ENCODE measurements at regions not wholly inside any gene's neighbourhood (a gene's known extent, or its start where the extent isn't known, plus 50 kb on each side); places are given as distances from the start of the nearest gene placed in this dataset.

DNA sequence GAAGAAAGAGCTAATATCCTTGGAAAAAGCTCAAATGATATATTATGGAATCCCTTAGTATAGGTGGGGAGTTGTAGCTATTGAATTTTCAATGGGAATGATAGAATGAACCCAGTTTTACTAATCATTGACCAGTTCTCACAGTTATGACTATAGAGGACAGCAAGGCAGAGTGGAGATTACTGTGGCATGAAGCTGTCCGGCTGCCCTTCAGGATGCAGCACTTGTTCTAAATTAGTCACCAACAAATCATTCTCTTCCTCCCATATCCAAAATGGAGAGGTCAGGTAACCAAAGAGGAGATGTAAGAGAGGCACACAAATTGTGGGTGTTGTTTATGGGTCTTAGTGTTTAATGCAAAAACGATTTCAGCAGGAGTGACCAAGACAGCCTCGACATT lies 1490.0 kb upstream of the MIR17HG start:
- no peak for DNase-seq

DNA sequence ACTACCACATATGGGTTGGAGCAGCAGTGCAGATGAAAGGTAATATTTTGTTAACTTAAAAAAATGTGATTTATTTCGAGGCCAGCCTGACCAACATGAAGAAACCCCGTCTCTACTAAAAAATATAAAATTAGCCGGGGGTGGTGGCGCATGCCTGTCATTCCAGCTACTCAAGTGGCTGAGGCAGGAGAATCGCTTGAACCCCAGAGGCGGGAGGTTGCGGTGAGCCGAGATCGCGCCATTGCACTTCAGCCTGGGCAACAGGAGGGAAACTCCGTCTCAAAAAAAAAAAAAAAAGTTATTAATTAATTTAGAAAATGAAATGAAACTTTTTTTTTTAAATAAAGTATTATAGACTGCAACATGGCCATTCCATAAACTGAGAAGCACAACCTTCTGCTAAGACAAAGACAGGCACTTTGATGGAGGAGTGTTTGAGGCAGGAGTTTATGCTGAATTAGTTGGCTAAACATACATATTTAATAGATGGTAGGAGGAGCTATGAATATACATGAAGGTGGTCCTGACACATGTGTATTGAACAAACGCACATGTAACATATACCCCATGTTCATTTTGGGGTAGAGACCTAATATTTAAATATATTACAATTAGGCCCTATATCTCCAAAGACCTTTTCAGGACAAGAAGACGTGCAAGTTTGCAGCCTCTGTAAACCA lies 1485.3 kb upstream of the MIR17HG start:
- DNase-seq = no peak

DNA sequence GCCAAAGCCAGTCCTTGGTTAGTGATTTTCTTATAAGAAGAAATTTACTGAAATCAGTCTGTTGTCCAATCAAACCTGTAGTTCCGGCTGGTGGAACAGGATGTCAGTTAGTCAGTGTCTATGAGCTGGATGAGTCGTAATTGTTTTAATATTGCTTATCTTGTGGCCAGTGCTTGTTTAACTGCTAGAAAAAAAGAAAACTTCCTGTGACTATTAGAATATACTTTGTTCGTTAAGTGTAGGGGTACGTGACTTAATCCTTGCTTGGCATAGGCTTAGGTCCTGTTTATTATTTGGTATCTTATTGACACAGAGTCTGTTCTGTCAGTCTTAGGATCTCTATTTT lies 1484.8 kb upstream of the MIR17HG start:
- DNase-seq = no peak

DNA sequence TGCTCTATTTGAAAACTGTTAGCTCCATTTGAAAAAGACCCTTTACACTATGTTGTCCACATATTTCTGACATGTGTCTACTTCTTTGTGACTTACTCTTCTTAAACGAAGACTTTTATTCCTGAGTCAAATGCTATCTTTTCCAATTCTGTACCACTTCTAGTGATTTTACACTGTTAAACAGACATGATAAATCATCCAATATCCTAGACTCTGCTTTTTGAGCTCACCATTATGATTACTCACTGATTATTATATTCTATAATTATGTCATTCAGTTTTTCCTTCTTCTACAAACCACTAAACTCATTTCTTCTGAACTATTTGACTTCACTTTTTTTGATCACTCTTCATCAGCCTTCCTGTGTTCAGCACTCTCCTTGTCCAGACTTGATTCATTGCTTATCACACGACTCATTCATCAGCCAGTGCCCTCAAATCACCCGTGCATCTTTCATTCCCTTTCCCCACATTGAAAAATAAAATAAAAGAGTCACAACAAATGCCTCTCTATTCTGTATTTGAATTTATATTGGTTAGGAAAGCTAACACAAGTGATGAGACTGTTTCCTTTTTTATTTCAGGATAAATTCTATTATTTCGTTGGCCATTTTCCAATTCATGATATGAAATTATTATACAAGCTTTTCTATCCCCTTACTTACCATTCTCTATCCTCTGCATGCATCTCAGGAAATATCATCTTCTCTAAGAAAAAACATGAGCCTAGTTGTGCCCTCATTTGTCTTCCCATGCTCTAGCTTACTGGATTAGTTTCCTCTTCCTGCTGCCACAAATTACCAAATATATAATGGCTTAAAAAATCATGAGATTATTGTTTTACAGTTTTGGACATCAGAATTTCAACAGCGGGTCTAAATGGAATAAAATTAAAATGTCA lies 1482.1 kb upstream of the MIR17HG start:
- DNase-seq = no peak

DNA sequence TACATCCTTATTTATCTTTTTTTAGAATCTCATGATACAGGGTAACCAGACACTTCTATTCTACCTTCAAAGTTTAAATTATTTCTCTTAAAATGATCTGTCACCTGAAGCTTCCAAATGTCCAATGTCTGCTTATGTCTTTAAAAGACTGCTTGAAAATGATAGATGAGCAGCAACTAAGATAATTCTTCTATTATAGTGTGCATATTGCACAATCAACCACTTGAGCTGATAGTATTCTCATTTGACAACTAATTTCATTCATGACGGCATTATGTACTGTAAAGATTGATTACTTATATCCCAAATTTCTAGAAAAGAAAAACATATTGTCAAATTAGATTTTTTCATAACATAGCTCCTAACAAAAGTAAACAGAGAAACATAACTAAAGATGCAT lies 1478.2 kb upstream of the MIR17HG start:
- no peak for DNase-seq

DNA sequence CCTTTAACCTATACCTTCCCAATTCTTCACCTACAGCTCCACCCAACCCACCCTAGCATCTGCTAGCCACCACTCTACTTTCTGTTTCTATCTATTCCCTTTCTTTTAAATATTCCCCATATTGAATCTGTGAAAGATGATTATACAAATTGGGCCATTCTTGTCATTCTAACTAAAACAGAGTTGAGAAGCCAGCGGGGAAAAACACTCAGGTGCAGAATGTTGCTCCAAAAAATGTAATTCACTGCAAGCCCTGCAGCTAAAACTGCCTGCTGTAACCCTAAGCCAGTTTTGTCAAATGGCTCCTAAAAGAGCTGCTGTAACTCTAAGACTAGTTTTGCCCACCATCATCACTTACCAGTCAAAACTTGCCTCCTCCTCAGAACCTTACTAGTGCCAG lies 1468.6 kb upstream of the MIR17HG start:
- DNase-seq = no peak

DNA sequence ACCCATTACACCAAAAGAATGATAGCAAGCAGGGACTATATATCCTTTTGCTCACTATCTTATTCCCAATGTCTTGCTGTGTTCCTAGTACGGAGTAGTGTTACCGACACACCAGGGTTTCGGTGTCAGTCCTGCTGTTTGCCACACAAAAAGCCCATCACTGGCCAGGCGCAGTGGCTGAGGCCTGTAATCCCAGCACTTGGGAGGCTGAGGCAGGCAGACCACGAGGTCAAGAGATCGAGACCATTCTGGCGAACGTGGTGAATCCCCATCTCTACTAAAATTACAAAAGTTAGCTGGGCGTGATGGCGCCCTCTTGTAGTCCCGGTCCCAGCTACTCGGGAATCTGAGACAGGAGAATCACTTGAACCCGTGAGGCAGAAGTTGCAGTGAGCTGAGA lies 1467.3 kb upstream of the MIR17HG start:
- DNase-seq = no peak

DNA sequence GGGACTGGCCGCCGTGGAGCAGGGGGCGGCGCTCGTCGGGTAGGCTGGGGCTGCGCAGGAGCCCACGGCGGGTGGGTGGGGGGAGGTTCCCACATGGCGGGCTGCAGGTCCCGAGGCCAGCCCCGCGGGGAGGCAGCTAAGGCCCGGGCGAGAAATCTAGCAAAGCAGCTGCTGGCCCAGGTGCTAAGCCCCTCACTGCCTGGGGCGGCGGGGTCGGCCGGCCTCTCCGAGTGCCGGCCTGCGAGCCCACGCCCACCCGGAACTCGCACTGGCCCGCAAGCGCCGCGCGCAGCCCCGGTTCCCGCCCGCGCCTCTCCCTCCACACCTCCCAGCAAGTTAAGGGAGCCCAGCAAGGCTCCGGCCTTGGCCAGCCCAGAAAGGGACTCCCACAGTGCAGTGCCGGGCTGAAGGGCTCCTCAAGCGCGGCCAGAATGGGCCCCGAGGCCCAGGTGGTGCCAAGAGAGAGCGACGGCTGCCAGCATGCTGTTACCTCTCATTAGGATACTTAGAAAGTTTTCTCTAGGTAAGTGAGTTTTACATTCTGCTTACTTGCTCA lies 1463.5 kb upstream of the MIR17HG start:
- DNase-seq = no peak

DNA sequence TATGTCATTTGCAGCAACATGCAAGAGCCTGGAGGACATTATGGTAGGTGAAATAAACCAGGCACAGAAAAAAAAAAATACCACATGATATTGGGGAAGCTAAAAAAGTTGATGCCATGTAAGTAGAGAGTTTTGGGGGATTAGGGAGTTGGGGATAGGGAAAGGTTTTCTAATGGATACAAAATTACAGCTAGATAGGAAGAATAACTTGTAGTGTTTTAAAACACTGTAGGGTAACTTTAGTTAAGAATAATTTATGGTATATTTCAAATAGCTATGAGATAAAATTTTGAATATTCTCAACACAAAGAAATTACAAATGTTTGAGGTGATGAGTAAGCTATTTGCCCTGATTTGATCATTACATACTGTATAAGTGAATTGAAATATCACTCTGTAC lies 1456.7 kb upstream of the MIR17HG start:
- DNase-seq = no peak

DNA sequence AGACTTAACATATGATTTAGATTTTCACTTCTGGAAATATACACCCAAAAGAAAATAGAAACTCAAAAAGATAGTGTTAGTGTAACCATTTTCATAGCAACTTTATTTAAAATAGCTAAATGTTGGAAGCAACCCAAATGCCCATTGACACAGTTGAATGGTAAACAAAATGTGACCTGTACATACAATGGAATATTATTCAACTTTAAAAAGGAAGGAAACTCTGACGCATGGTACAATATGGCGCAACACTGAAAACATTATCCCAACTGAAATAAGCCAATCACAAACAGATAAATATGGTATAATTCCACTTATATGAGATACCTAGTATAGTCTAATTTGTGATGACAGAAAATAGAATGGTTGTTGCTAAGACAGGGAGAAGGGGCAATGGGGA lies 1456.1 kb upstream of the MIR17HG start:
- DNase-seq = no peak

DNA sequence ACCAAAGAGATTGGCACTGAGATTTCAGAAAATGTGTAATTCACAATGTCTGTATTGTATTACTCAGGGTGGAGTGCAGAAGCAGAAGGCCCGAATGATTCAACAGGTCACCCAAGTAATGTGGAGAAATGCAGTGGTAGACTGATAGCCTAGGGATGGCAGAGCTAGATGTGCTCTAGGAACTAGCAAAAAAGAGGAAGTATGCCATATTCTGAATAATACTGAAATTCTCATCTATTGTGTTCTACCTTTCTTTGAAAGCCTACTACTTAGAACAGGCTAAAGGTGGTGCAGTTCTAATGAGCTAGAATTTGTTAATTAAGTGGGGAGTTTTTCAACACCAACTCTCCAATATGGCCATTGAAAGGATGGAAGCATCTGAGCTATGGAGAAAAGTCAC lies 1449.8 kb upstream of the MIR17HG start:
- DNase-seq = no peak

DNA sequence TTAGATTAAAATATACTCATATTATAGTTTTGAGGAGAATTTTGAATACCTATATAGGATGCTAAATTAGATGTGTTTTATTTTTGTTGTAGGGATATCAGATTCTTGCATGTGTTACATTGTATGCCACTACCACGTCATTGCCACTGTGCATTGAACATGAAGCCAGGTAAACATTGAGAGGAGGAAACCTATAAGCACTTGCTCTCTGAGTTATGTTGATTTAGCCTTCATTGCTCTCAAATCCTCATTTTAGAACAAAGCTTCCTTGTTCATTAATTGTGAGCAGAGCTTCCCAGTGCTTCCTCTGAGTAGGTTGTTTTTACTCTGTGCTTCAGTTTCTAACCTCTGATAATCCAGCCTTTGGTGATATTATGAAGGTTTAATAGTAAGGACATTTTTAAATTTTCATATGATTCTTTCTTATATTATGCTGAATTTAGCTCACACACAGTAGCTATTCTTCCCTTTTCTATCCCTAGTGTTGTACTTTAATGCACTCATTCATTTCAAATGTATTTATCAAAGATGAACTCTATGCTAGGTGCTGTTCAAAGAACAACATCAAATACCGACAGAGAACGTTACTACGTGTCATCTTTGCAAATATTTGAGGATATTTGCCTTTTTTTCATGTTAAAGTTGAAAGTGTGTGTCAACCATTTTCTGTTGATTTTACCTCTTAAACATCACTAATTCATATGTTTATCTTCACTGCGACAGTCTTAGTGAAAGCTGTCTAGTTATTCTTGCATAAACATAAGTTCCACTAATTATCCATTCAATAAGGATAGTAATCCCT lies 1448.0 kb upstream of the MIR17HG start:
- no peak for DNase-seq

DNA sequence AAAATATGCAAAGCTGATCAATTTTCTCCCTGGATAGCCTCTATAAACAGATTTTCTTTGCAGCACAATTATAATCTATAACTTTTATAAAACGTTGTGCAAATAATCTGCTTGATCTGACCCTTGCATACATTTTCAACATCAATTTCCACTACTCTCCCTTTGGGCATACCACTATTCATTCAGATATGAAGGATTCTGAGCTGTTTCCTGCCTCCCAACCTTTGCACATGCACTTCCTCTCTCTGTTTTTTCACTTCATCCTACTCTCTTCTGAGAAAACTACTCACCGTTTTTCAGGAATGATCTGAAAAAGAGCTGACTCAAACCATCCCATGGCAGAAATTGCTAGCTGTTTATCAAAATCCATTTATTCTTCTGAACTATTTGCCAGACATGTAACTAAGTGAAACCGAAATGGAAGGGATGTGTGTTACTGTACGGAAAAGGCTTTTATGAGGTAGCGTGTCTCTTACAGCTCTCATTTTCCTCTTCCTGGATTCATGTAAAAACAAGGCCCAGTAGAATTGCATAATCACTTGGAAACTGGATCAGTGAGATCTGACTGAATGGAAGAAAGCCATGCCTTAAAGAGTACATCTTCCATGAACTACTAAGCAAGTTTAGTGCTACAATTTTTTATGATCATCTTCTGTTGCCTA lies 1447.3 kb upstream of the MIR17HG start:
- no peak for DNase-seq

DNA sequence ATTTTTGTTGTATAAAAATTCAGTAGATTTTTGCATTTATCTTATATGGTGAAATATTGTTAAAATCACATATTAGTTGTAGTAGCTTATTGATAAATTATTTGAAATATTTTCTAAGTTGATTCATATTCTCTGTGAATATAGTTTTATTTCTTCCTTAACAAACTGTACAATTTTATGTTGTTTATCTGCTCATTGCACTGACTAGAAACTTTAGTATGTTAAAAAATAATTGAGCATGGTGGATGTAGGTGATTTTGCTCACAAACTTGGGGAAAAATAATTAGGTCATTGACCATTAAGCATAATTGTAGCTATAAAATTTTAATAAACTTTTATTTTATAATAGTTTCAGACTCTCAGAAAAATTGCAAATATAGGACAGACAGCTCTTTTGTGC lies 1445.3 kb upstream of the MIR17HG start:
- no peak for DNase-seq

DNA sequence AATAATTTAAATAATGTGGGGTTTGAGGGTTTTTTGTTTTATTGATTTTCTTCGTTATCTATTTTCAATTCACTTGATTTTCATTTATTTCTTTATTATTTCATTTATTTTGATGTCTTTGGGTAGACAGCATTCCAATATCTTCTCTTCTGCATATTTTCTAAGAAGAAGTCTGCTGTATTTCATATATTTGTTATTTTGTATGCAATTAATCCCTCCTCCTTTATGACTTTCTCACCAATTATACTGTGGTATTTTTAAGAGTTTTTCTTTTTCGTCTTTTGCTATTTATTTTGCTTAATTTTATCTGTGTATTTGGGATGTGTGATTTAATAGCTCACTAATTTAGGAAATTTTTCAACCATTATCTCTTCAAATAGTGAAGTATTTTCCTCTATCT lies 1444.4 kb upstream of the MIR17HG start:
- DNase-seq = no peak

DNA sequence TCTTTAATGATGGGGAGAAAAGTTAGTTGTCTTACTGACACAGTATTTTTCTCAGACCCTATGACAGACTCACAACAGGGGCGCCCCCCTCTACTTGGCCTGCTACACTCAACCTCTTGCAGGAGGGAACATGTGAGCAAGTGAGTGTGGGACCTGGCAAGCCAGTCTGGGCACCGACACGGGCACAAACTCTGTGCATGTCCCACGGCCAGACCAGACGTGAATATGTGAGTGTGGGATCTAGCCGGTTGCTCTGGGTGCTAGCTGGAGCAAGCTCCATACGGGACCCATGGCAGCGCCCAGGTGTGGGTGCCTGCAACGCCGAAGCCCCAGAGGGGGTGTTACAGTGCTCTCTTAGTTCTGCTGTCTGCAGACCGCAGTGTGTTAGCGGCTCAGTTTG lies 1437.3 kb upstream of the MIR17HG start:
- DNase-seq = no peak

DNA sequence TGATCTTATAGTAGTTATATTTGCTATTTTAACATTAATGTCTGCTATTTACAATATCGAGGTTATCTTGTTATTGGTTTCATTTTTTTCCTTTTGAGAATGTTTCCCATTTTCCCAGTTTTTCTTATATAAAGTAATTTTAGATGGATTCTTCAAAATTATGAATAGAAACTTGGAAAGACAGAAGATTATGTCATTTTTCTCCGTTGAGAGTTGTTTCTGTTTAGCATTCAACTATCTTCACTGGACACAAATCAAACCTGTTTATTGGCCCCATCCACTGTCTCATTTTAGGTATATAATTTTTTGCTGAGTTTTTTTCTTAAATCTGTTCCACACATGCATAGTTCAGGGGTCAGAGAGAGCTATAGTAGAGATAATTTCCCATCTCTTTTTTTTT lies 1430.9 kb upstream of the MIR17HG start:
- DNase-seq = no peak

DNA sequence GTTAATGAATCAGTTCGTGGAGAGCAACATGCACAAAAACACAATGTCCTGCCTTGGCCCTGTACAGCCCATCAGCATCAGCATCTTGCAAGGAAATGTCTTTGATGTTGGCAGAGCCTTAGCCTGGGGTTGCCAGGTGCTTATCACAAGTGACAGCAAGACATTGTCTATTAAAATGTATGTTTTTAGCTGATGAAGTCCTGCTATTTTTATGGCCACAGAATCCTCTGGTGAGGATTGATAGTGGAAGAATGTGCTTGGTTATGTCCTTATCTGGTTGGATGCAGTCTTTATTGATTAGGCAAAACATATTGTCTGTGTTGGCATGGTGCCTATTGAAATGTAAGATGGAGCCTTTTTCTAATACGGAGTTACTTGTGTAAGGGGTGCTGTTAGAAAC lies 1427.0 kb upstream of the MIR17HG start:
- DNase-seq = no peak

DNA sequence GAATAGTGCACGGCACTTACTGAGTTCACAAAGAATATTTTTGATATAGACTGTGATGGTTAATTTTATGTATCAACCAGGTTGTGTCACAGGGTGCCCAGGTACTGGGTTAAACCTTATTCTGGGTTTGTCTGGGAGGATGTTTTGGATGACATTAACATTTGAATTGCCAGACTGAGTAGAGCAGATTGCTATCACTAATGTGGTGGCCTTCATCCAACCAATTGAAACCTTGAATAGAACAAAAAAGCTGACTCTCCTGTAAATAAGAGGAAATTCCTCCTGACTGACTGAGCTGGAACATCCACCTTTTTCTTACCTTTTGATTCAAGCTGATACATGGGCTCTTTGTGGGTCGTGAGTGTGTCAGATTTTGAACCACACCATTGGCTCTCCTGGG lies 1424.4 kb upstream of the MIR17HG start:
- no peak for DNase-seq

DNA sequence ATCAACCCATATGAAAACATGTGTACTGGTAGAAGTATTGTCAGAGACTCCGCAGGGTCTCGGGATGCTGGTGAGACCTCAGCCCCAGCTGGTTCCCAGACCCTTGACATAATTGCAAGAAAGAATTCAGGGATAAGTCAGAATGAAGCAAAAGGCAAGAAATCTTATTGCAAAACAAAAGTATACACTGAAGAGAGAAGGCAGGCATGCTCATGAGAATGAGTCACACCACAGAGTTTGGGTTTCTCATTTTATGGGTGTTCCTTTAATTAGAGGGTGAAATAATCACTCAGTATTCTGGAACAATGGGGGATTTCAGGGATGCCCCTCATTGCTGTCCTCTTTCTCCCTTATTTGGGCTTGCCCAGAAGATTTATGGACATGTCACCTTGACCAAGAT lies 1423.8 kb upstream of the MIR17HG start:
- DNase-seq = no peak

DNA sequence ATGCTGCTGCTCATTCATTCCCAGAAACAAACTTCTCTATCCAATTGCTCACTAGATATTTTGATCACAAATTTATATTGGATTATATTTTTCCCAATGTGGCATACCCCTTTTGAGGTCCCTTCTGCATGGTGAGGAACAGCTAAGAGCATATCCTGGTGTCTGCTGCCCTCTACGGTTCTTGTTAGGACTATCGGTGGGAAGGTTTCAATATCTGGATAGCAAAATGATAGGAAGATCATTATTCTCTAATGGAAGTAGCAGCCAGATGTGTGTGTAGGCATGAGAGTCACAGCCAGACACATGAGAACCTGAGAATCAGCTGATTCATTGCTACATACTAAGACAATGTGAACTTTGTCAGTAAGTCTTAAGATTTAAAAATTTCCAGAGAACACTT lies 1422.4 kb upstream of the MIR17HG start:
- DNase-seq = peak; percentile 8 to 32

DNA sequence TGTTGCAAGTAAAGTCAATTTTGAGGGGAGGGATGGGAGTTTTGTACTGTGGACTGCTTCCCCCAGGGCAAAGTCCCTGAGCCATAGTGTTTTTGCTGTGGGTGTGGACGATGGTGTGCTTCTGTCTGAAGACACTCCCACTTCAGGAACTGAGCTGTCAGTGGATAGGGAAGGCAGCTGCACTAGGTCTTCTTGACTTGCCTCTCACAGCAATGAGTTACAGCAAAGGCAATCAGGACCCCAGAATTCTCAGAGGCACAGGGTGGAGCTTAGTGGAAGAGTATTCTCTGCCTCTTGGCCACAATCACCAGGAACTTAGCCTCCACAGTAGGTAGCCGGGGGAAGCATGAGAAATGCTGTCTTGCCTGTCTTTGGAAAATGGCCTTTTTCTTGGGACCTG lies 1416.6 kb upstream of the MIR17HG start:
- DNase-seq = no peak

DNA sequence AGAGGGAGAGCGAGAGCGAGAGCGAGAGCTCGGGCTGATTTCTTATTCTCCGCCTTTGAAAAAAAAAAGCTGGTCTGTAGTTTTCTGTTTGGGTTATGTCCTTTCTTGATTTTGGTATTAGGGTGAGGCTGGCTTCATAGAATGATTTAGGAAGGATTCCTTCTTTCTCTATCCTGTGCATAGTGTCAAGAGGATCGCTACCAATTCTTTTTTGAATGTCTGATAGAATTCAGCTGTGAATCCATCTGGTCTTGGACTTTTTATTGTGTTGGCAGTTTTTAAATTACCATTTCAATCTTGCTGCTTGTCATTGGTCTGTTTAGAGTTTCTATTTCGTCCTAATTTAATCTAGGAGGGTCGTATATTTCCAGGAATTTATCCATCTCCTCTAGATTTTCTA lies 1414.6 kb upstream of the MIR17HG start:
- DNase-seq = no peak

Measured in AML-193 (cell line).